ENCODE measurements at regions not wholly inside any gene's neighbourhood (a gene's known extent, or its start where the extent isn't known, plus 50 kb on each side); places are given as distances from the start of the nearest gene placed in this dataset.

DNA sequence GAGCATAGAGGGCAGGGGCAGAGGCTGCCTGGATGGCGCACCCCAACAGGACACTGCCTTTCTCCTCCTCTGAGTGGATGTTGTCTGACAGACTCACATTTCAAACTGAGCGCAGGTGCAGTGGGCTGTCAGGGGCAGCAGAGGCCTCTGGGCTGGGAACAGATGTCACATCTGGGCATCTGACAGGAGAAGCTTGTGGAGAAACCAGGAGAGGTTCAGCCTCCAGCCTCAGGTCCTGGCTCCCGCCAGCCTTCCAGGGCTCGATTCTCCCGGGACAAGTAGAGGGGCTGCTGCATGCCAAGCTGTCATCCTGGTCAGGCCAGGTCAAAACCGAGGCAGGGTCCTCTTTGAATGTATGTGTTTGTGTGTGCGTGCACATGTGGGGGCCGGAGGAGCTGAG lies 67.7 kb upstream of the SDK2 start:
- intact Hi-C loops (cut with micrococcal nuclease) = loop anchor here (2.0 kb wide), 2 partner anchors 69 to 117 kb away; no protein-coding TSS in a partner anchor
- Mint-ChIP-seq H3K4me3 (no peak overlapping the region), H3K4me1 (ENCODE audit: low read depth) (peaks cover 7% of the 10 kb centered on the region), H3K27me3 (ENCODE audit: insufficient read depth) (peaks cover 6% of the 10 kb centered on the region), H3K36me3 (ENCODE audit: low read depth) (no peaks in the 10 kb centered on the region), H3K9me3 (no peaks in the 10 kb centered on the region), H3K27ac (no peak overlapping the region)
- DNase-seq (ENCODE audit: low spot score) = no peak

DNA sequence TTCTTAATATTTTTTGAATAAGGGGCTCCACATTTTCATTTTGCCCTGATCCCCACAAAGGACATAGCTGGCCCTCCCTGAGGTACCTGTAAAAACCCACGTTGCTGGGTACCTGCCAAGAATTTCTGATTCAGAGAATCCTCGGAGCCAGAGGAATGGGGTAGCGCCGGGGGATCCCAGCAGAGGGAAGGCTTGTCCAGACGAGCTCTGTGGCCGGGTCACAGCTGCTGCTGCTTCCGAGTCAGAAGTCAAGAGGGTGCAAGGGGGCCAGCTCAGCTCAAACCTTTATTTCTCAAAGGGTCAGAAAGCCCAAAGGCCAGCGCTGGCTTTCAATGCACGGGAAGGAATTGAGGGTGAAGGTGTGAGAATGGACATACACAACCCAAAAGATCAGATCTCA lies 68.9 kb upstream of the SDK2 start:
- Mint-ChIP-seq H3K9me3 (no peaks in the 10 kb centered on the region), H3K4me1 (ENCODE audit: low read depth) (peaks cover 7% of the 10 kb centered on the region), H3K27me3 (ENCODE audit: insufficient read depth) (peaks cover 6% of the 10 kb centered on the region), H3K27ac (no peak overlapping the region), H3K4me3 (no peak overlapping the region), H3K36me3 (ENCODE audit: low read depth) (no peaks in the 10 kb centered on the region)
- no peak for DNase-seq (ENCODE audit: low spot score)
- intact Hi-C loops (cut with micrococcal nuclease) = no loop called here

DNA sequence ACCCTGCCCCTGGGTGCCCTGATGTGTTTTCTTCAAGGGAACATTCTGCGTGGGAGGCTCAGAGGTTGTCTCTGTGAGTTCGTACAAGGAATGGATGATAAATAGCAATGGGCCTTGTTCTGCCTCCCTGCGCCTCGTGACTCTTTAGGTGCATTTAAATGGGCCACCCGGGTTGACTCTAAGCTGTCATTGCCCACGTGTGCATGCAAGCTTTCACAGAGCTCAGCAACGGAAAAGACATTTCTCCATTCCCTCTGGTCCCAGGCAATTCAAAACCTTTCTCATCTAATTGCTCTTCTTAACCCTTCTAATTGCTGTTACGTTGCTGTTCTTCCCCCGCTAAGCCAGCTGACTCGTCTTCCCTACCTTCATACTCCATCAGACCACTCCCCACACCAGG lies 71.5 kb upstream of the SDK2 start:
- Mint-ChIP-seq H3K36me3 (ENCODE audit: low read depth) (no peaks in the 10 kb centered on the region), H3K27me3 (ENCODE audit: insufficient read depth) (no peaks in the 10 kb centered on the region), H3K4me3 (no peak overlapping the region), H3K27ac (no peak overlapping the region), H3K4me1 (ENCODE audit: low read depth) (no peaks in the 10 kb centered on the region), H3K9me3 (no peaks in the 10 kb centered on the region)
- intact Hi-C loops (cut with micrococcal nuclease) = no loop called here
- no peak for DNase-seq (ENCODE audit: low spot score)

DNA sequence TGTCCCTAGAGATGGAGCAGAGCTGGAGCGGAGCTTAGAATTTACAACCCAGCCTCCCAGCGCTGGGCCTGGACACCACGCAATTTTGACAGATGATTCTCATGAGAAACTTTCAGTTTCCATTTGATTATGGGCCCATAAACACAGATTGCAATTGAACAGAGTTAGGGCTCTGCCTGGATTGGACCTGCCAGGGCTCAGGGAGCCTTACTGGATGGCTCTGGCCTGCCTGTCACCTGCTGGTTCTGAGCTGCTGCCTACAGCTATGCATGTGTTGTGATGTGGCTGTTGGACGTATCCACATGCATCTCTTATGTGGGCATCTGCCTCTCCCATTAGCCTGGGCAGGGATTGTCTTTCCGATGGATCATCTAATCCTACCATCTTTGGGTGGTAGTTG lies 73.4 kb upstream of the SDK2 start:
- intact Hi-C loops (cut with micrococcal nuclease) = no loop called here
- no peak overlapping the region for H3K4me3 Mint-ChIP-seq
- no peak overlapping the region for H3K27ac Mint-ChIP-seq
- no peaks in the 10 kb centered on the region for H3K36me3 Mint-ChIP-seq (ENCODE audit: low read depth)
- no peak for DNase-seq (ENCODE audit: low spot score)
- H3K27me3 Mint-ChIP-seq (ENCODE audit: insufficient read depth) = no peaks in the 10 kb centered on the region
- H3K9me3 Mint-ChIP-seq = no peaks in the 10 kb centered on the region
- peaks cover 9% of the 10 kb centered on the region for H3K4me1 Mint-ChIP-seq (ENCODE audit: low read depth)

DNA sequence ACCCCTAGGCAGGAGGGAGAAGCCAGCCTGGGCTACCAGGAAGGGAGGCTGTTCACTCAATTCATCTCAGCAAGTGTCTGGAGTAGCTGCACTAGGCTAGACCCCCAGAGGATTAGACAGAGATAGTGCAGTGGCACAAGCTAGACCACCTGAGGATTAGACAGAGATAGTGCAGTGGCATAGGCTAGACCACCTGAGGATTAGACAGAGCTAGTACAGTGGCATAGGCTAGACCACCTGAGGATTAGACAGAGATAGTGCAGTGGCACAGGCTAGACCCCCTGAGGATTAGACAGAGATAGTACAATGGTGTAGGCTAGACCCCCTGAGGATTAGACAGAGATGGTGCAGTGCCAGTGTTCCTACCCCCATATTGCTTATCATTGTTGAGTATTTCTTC lies 74.1 kb upstream of the SDK2 start:
- no peak for DNase-seq (ENCODE audit: low spot score)
- intact Hi-C loops (cut with micrococcal nuclease) = no loop called here
- Mint-ChIP-seq H3K4me3 (no peak overlapping the region), H3K9me3 (no peaks in the 10 kb centered on the region), H3K36me3 (ENCODE audit: low read depth) (no peaks in the 10 kb centered on the region), H3K27me3 (ENCODE audit: insufficient read depth) (peaks cover 2% of the 10 kb centered on the region), H3K27ac (no peak overlapping the region), H3K4me1 (ENCODE audit: low read depth) (peaks cover 16% of the 10 kb centered on the region)

DNA sequence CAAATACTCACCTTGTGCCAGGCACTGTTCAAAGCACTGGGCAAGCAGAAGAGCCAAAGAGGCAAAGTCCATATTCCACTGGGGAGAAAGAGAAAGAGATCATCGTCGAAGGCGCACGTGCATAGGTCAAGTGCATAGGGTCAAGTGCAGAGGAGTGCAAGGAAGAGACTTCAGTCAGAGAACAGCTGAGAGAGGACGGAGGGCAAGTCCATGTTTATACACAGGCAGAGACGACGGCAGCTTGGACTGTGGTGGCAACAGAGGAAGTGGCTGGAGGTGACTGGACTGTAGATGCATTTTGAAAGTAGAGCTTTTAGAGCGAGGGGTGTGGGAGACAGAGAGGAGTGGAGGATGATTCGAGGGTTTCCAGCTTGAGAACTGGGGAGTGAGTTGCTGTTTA lies 74.7 kb upstream of the SDK2 start:
- H3K27ac Mint-ChIP-seq = no peak overlapping the region
- intact Hi-C loops (cut with micrococcal nuclease) = no loop called here
- H3K4me1 Mint-ChIP-seq (ENCODE audit: low read depth) = peaks cover 16% of the 10 kb centered on the region
- no peaks in the 10 kb centered on the region for H3K36me3 Mint-ChIP-seq (ENCODE audit: low read depth)
- no peak for DNase-seq (ENCODE audit: low spot score)
- H3K27me3 Mint-ChIP-seq (ENCODE audit: insufficient read depth) = peaks cover 2% of the 10 kb centered on the region
- H3K9me3 Mint-ChIP-seq = no peaks in the 10 kb centered on the region
- H3K4me3 Mint-ChIP-seq = no peak overlapping the region

DNA sequence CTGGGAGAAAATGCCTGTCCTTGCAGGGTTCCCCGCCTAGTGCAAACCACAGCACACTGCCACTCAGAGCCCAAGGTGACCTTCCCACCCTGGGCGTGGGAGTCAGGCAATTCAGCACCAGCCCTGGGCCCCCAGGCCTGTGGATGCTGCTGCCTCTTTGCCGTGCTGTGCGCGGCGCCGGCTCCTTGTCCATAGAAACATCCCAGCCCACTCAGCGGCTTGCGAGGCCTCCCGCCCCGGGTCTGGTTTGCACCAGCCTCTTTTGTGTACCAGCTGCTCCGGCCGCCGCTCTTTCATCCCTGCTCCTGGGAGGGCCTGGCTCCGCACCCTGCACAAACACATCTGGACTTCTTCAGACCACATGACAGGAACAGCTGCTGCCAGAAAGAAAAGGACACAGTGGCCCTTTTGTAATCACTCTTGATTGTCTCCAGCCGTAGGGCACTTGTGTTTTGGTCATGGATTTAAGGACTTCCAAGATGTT lies 75.4 kb upstream of the SDK2 start:
- H3K4me1 Mint-ChIP-seq (ENCODE audit: low read depth) = peaks cover 16% of the 10 kb centered on the region
- intact Hi-C loops (cut with micrococcal nuclease) = no loop called here
- H3K36me3 Mint-ChIP-seq (ENCODE audit: low read depth) = no peaks in the 10 kb centered on the region
- no peaks in the 10 kb centered on the region for H3K9me3 Mint-ChIP-seq
- no peak for DNase-seq (ENCODE audit: low spot score)
- no peak overlapping the region for H3K27ac Mint-ChIP-seq
- H3K27me3 Mint-ChIP-seq (ENCODE audit: insufficient read depth) = peaks cover 2% of the 10 kb centered on the region
- H3K4me3 Mint-ChIP-seq = no peak overlapping the region

DNA sequence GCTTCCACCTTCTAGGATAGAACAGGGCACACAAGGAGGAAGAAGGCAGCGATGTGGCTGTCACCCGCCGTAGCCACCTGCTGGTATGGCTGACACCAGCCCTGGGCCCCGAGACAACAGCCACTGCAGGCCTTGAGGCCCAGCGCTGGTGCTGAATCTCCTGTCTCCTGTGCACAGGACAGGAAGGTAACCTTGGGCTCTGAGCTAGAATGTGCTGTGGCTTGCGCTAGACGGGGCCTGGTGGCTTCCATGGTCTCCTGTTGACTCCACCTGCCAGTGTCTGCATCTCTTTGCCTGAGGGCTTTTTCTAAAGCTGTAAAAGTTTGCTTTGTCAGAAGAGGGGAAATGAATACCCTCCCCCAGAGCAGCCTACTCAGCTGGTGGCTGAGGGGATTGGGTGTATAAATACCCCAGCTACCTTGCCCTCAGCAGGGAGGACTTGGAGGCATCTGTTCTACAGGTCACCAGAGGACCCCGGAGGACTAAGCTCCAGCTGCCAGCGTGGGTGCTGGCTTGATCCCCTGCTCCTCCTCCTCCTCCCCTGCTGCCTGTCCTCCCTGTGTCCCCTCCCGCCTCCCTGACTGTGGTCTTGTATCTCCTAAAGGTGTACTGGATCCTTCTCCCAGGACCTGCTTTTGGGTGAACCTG lies 76.1 kb upstream of the SDK2 start:
- H3K4me3 Mint-ChIP-seq = no peak overlapping the region
- DNase-seq (ENCODE audit: low spot score) = no peak
- no peaks in the 10 kb centered on the region for H3K9me3 Mint-ChIP-seq
- H3K36me3 Mint-ChIP-seq (ENCODE audit: low read depth) = no peaks in the 10 kb centered on the region
- intact Hi-C loops (cut with micrococcal nuclease) = no loop called here
- peaks cover 2% of the 10 kb centered on the region for H3K27me3 Mint-ChIP-seq (ENCODE audit: insufficient read depth)
- H3K4me1 Mint-ChIP-seq (ENCODE audit: low read depth) = peaks cover 16% of the 10 kb centered on the region
- no peak overlapping the region for H3K27ac Mint-ChIP-seq

DNA sequence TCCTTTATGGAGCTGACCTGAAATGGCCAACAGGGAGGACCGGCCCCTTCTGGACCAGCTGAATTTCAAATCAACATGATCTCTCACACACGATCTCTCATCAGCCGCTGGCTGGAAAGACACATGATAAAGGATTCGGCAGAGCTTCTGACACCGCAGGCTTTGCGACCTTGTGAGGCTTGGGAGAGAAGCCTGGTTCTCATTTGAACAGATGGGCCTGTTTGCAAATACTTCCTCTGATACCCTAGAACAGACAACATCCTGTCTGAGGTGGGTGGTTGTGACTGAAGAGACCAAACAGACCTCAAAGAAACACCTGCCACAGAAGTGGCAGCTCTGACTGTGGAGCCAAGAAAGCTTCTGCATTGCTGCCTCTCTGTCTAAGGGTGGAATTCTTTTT lies 77.9 kb upstream of the SDK2 start:
- Mint-ChIP-seq H3K27ac (no peak overlapping the region), H3K4me3 (no peak overlapping the region), H3K27me3 (ENCODE audit: insufficient read depth) (peaks cover 2% of the 10 kb centered on the region), H3K4me1 (ENCODE audit: low read depth) (peaks cover 16% of the 10 kb centered on the region), H3K36me3 (ENCODE audit: low read depth) (no peaks in the 10 kb centered on the region), H3K9me3 (no peaks in the 10 kb centered on the region)
- peak; percentile 24 for DNase-seq (ENCODE audit: low spot score)
- intact Hi-C loops (cut with micrococcal nuclease) = no loop called here

DNA sequence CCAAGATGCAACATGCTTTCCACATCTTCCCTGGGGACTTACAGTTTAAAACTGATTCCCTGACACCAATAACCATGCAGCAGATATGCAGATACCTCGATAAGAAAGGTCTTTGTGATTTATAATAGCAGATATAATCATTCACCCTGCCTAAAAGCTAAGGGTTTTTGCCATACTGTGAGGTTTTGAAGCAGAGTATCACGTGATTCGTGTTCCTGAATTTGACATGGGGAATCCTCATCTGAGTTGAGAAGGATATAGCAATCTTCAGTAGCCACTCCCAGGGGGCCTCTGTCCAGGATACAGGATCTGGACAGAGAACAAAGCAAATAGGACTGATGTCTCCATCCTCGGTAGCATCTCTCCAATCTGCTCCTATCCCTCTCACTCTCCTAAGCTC lies 79.1 kb upstream of the SDK2 start:
- Mint-ChIP-seq H3K4me3 (no peak overlapping the region), H3K27ac (no peak overlapping the region), H3K9me3 (no peaks in the 10 kb centered on the region), H3K4me1 (ENCODE audit: low read depth) (peaks cover 16% of the 10 kb centered on the region), H3K27me3 (ENCODE audit: insufficient read depth) (peaks cover 2% of the 10 kb centered on the region), H3K36me3 (ENCODE audit: low read depth) (no peaks in the 10 kb centered on the region)
- no peak for DNase-seq (ENCODE audit: low spot score)
- intact Hi-C loops (cut with micrococcal nuclease) = no loop called here

DNA sequence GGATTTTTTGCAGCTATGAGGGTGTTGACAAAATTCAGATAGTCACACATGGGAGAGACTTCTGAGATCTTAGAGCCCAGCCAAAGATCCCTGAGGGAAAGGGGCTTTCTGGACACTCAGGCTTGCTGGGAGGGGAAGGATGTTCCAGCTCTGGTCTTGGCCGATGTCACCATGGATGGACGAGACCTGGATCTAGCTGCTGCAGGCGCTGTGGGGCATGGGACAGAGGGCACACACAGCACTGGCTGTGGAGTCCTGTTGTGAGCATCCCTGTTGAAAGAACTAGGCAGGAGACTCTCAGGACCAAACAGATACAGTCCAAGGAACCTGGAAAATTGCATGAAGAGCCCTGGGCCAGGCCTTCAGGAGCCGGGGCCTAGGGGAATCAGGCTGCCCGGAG lies 80.1 kb upstream of the SDK2 start:
- intact Hi-C loops (cut with micrococcal nuclease) = no loop called here
- Mint-ChIP-seq H3K27ac (no peak overlapping the region), H3K36me3 (ENCODE audit: low read depth) (no peaks in the 10 kb centered on the region), H3K9me3 (peaks cover 3% of the 10 kb centered on the region), H3K4me1 (ENCODE audit: low read depth) (peaks cover 16% of the 10 kb centered on the region), H3K27me3 (ENCODE audit: insufficient read depth) (peaks cover 2% of the 10 kb centered on the region), H3K4me3 (no peak overlapping the region)
- DNase-seq (ENCODE audit: low spot score) = no peak

DNA sequence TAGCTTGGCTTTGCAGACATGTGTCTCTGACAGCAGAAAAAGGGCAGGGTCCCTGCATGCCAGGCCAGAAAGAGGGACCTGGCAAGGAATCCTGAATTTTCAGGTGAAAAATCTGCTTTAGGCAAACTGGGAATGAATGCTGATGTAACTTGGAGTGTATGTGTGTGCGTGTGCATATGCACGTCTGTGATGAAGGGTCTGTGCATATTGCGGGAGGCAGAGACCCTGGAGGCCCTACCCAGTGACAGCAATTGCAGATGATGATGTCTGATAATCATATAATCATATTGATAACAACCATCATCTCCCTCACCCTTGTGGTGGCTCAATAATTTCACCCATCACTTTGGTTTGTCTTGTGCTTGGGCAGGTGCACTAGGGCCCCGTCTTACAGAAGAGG lies 80.7 kb upstream of the SDK2 start:
- intact Hi-C loops (cut with micrococcal nuclease) = no loop called here
- Mint-ChIP-seq H3K4me3 (no peak overlapping the region), H3K27ac (no peak overlapping the region), H3K4me1 (ENCODE audit: low read depth) (peaks cover 16% of the 10 kb centered on the region), H3K36me3 (ENCODE audit: low read depth) (no peaks in the 10 kb centered on the region), H3K9me3 (peaks cover 6% of the 10 kb centered on the region), H3K27me3 (ENCODE audit: insufficient read depth) (peaks cover 2% of the 10 kb centered on the region)
- DNase-seq (ENCODE audit: low spot score) = no peak

DNA sequence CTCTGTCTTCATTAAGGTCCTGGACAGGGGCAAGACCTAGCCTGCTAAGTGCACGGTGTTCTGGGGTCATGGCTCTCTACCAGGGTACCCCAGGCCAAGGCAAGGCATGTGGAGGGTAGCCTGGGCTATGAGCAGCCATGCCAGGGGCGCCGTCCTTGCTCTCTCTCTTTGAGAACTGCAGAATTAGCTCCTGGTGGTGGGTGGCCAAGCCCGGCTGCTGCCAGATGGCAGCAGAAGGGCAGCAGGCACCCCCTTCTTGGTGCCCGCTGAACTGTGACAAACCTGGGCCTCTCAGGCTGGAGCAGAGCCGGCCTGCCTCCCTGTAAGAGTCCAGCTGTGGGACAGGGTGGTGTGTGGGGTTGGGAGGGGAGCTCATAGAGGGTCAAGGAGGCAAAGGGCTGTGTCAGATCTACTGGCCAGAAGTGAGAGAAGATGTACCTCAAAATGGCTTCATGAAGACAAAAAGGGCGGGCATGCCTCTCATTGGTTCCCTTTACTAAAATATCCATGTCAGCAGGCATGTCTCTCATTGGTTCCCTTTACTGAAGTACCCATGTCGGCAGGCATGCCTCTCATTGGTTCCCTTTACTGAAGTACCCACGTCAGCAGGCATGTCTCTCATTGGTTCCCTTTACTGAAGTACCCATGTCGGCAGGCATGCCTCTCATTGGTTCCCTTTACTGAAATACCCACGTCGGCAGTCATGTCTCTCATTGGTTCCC lies 81.7 kb upstream of the SDK2 start:
- no peak overlapping the region for H3K4me3 Mint-ChIP-seq
- peaks cover 13% of the 10 kb centered on the region for H3K9me3 Mint-ChIP-seq
- intact Hi-C loops (cut with micrococcal nuclease) = no loop called here
- no peak for DNase-seq (ENCODE audit: low spot score)
- H3K36me3 Mint-ChIP-seq (ENCODE audit: low read depth) = no peaks in the 10 kb centered on the region
- H3K27me3 Mint-ChIP-seq (ENCODE audit: insufficient read depth) = peaks cover 2% of the 10 kb centered on the region
- peaks cover 16% of the 10 kb centered on the region for H3K4me1 Mint-ChIP-seq (ENCODE audit: low read depth)
- no peak overlapping the region for H3K27ac Mint-ChIP-seq
